Psoas muscle (tissue), 7 donors: ENCODE measurements at regions not wholly inside any gene's neighbourhood (a gene's known extent, or its start where the extent isn't known, plus 50 kb on each side); places are given as distances from the start of the nearest gene placed in this dataset.

Experiments used
- ATAC-seq, 4 donors: fragments of 200-7000 bp; cut with Tn5 transposase; one replicate each; pipeline ENCODE4 v1.9.1; 2020; ENCODE audit warnings: moderate library complexity in 3 of 4, mild to moderate bottlenecking in 2 of 4
- DNase-seq, 2 donors: peaks; one replicate each; pipeline ENCODE4 v3.0.0-alpha.2; 2020
- H3K27ac ChIP-seq: fragments of 200-600 bp; one replicate; pipeline ENCODE4 v1.8.0; 2022
- H3K27me3 ChIP-seq, 3 donors: fragments of 200-600 bp in 1 of 3; one replicate each; pipeline versions ENCODE4 v1.6.1 to v1.8.0; 2013 to 2022; ENCODE audit warnings: low read length in 2 of 3, mild to moderate bottlenecking in 2 of 3, moderate library complexity in 1 of 3; ENCODE audit not compliant: insufficient read depth in 3 of 3
- H3K36me3 ChIP-seq, 2 donors: fragments of 200-600 bp in 1 of 2; one replicate each; pipeline versions ENCODE4 v1.6.1 to v1.8.0; 2013 to 2022; ENCODE audit warnings: low read depth in 1 of 2, mild to moderate bottlenecking in 1 of 2, moderate library complexity in 1 of 2; ENCODE audit not compliant: insufficient read depth in 1 of 2
- H3K4me1 ChIP-seq: fragments of 200-600 bp; one replicate; pipeline ENCODE4 v1.8.0; 2022
- H3K4me3 ChIP-seq: fragments of 200-600 bp; one replicate; pipeline ENCODE4 v1.8.0; 2022; ENCODE audit warnings: mild to moderate bottlenecking
- H3K9me3 ChIP-seq: fragments of 200-600 bp; one replicate; pipeline ENCODE4 v1.8.0; 2022
- WGBS, 3 donors: extraction: QIAGEN DNeasy Blood & Tissue Kit; methylation state at CpG; one replicate each; pipeline versions ENCODE4 v1.1.6 to v1.1.7; 2013; 5-methylcytosine and 5-hydroxymethylcytosine counted together
- intact Hi-C, 2 donors: fragments of 100-400 bp; cut with DNase I; formaldehyde crosslinking; loops; one replicate each; pipeline versions ENCODE4 v1.11.0 to v1.14.2; 2022
- TF ChIP-seq, protein P1 (sequence below): fragments of 200-600 bp; IDR thresholded peaks from one replicate; pipeline ENCODE4 v1.8.0; 2022; ENCODE audit warnings: antibody characterized with exemption
- donor health status: healthy with polysubstance abuse.
- donor health status: DM: no; HTN: no; CAD: no; lungs with moderate emphysema.
- donor health status: Bipolar disorder and iron deficiency.
- donor health status: healthy.
- donor health status: DM: yes; HTN: yes; CAD: no.
- donor health status: DM: no; HTN: no; CAD: no.
- donor health status: DM: yes; HTN: yes; CAD: no.

DNA sequence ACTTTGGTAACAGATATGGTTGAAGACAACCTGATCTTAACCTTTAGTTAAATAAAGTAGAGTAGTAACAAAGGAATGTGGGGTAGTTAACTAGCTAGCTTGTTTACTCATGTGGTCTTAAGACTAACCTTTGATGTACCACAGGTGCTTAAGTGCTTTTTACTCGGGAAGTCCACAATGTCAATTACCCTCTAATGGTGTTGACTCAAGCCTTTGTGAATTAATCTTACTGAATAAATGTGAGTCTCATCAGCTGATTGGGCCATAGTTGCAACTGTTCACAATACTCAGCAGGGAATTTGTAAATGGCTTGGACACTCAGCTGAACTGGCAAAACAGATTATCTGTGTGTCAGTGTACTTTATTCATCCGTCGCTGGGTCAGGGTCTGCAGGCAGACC is 119.0 kb upstream of the UGT8 start:
- Histone ChIP-seq H3K4me1 (no peaks in the 10 kb centered on the region), H3K9me3 (no peaks in the 10 kb centered on the region), H3K27me3 (no peaks in the 10 kb centered on the region), H3K4me3 (no peak overlapping the region), H3K36me3 (no peaks in the 10 kb centered on the region), H3K27ac (no peak overlapping the region)
- intact Hi-C loops, result no loop called here
- DNase-seq (no peak), ATAC-seq (no peak)
- TF ChIP-seq, protein P1, sequence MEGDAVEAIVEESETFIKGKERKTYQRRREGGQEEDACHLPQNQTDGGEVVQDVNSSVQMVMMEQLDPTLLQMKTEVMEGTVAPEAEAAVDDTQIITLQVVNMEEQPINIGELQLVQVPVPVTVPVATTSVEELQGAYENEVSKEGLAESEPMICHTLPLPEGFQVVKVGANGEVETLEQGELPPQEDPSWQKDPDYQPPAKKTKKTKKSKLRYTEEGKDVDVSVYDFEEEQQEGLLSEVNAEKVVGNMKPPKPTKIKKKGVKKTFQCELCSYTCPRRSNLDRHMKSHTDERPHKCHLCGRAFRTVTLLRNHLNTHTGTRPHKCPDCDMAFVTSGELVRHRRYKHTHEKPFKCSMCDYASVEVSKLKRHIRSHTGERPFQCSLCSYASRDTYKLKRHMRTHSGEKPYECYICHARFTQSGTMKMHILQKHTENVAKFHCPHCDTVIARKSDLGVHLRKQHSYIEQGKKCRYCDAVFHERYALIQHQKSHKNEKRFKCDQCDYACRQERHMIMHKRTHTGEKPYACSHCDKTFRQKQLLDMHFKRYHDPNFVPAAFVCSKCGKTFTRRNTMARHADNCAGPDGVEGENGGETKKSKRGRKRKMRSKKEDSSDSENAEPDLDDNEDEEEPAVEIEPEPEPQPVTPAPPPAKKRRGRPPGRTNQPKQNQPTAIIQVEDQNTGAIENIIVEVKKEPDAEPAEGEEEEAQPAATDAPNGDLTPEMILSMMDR, result no peak
- WGBS, 3 donors, result 61 to 64% (median 64%) methylated on average over 3 of the region's 3 CpGs

DNA sequence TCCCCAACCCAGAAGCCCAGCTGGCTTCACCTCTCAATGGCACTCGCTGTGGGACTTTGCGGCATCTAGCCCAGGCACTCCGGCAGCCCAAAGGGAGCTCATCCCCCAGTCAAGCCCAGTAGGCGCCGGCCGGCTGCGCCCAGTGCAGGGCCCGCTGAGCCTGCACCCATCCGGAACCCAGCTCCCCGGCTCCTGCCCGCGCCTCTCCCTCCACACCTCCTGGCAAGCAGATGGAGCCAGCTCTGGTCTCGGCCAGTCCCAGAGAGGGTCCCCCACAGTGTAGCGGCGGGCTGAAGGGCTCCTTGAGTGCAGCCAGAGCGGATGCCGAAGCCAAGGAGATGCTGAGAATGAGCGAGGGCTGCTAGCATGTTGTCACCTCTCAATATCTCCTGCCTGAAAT is 116.8 kb upstream of the UGT8 start:
- Histone ChIP-seq H3K27me3 (no peaks in the 10 kb centered on the region), H3K9me3 (no peaks in the 10 kb centered on the region), H3K4me3 (no peak overlapping the region), H3K36me3 (no peaks in the 10 kb centered on the region), H3K4me1 (no peaks in the 10 kb centered on the region), H3K27ac (no peak overlapping the region)
- TF ChIP-seq, protein P1, result no peak
- WGBS, 3 donors, result 90 to 95% (median 92%) methylated on average over 18 of the region's 18 CpGs
- intact Hi-C loops, result no loop called here
- no peak for DNase-seq
- ATAC-seq, result no peak

DNA sequence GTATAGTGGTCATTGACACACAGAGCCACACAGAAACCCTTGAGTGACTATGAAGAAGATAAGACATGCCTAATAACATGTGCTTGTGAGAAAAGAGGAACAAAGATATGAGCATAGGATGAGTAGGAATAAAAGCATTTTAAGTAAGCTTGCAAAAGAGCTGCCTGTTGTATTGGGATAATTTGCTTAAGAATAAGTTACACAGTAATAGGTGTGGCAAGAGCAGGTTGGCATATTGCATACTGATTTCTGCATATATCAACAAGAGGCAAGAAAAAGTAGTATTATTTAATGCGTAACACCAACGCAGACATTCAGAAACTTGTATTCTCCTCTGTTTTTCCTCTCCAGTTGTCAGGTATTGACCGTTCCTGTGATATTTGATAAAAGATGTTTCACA is 111.5 kb upstream of the UGT8 start:
- TF ChIP-seq, protein P1, result no peak
- Histone ChIP-seq H3K27ac (no peak overlapping the region), H3K36me3 (no peaks in the 10 kb centered on the region), H3K4me1 (no peaks in the 10 kb centered on the region), H3K27me3 (no peaks in the 10 kb centered on the region), H3K9me3 (no peaks in the 10 kb centered on the region), H3K4me3 (no peak overlapping the region)
- intact Hi-C loops, result no loop called here
- DNase-seq (no peak), ATAC-seq (no peak)
- 87 to 92% (median 88%) methylated on average over 3 of the region's 3 CpGs for WGBS, 3 donors

DNA sequence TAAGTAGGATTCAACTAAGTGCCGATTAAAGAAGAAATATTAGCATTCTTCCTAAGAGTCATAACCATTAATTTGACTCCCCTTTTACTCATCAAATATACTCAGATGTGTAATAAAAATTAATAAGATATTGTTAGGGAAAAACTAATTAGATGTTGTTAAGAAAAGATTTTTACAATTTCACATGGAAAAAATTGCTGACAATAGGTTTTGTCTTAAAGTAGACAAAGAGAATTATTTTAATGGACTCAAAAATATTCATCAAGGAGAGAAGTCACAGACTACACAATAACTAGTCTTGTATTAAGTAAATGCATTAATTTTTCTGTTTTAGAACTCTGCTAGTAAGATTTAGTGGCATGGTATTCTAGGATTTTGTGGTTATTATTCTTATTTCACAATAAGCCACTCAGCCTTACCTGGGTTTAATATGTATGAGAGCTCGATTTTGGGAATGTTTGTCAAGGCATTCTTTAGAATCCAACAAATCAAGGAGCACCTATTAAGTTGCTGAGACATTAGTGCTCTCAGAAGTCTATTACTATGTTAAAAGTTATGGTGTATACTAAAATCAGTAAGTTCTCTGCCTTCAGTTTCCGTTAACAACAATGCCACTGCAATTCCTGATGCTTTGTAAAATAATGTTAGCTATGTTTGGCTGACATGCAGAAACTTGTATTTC is 110.2 kb upstream of the UGT8 start:
- H3K4me1 ChIP-seq, result no peaks in the 10 kb centered on the region
- no peak overlapping the region for H3K4me3 ChIP-seq
- 70 to 74% (median 71%) methylated on average over 3 of the region's 3 CpGs for WGBS, 3 donors
- no peaks in the 10 kb centered on the region for H3K9me3 ChIP-seq
- TF ChIP-seq, protein P1, result no peak
- DNase-seq, result no peak
- no peak overlapping the region for H3K27ac ChIP-seq
- no peak for ATAC-seq
- no peaks in the 10 kb centered on the region for H3K27me3 ChIP-seq
- no peaks in the 10 kb centered on the region for H3K36me3 ChIP-seq
- intact Hi-C loops, result no loop called here

DNA sequence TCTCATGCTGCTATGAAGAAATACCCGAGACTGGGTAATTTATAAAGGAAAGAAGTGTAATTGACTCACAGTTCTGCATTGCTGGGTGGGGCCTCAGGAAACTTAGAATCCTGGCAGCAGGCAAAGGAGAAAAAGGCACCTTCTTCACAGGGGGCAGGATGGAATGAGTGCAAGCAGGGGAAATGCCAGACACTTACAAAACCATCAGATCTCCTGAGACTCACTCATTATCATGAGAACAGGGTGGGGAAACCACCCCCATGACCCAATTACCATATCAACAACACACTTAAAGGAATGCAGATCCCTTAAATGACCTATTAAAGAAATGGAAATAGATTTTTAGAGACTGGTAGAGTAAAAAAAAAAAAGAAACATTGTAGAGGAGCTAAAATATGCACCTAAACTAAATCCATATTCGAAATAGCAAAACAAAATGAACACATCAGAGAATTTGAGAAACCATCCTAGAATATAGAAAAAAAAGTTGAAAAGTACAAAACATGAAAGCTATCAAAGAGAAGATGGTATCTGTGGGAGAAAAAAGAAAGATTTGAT is 104.3 kb upstream of the UGT8 start:
- DNase-seq, result no peak
- ATAC-seq, result no peak
- Histone ChIP-seq H3K4me3 (no peak overlapping the region), H3K9me3 (no peaks in the 10 kb centered on the region), H3K4me1 (no peaks in the 10 kb centered on the region), H3K27me3 (no peaks in the 10 kb centered on the region), H3K36me3 (no peaks in the 10 kb centered on the region), H3K27ac (no peak overlapping the region)
- WGBS, 3 donors, result 58 to 63% (median 63%) methylated on average over 2 of the region's 2 CpGs
- TF ChIP-seq, protein P1, result no peak
- intact Hi-C loops, result no loop called here
